BLaER1 (cell line): ENCODE measurements at regions not wholly inside any gene's neighbourhood (a gene's known extent, or its start where the extent isn't known, plus 50 kb on each side); places are given as distances from the start of the nearest gene placed in this dataset.

Source experiments
- H3K27ac ChIP-seq: shearing (Covaris generic); formaldehyde crosslinking; 2 replicates; pipeline ENCODE4 v1.8.1; 2022
- H3K27me3 ChIP-seq: shearing (Covaris generic); formaldehyde crosslinking; 2 replicates; pipeline ENCODE4 v1.8.1; 2022
- H3K36me3 ChIP-seq: shearing (Covaris generic); formaldehyde crosslinking; 2 replicates; pipeline ENCODE4 v1.8.1; 2022
- H3K4me1 ChIP-seq: shearing (Covaris generic); formaldehyde crosslinking; 2 replicates; pipeline ENCODE4 v1.8.1; 2022
- H3K4me2 ChIP-seq: shearing (Covaris generic); formaldehyde crosslinking; 2 replicates; pipeline ENCODE4 v1.8.1; 2022
- H3K4me3 ChIP-seq: shearing (Covaris generic); formaldehyde crosslinking; 2 replicates; pipeline ENCODE4 v1.8.1; 2022
- H3K9ac ChIP-seq: shearing (Covaris generic); formaldehyde crosslinking; 2 replicates; pipeline ENCODE4 v1.8.1; 2022
- H3K9me3 ChIP-seq: shearing (Covaris generic); formaldehyde crosslinking; 2 replicates; pipeline ENCODE4 v1.8.1; 2022
- H4K20me1 ChIP-seq: shearing (Covaris generic); formaldehyde crosslinking; 2 replicates; pipeline ENCODE4 v1.8.1; 2022
- Cebpa-rat ChIP-seq: shearing (Covaris generic); IDR thresholded peaks from 2 replicates; pipeline ENCODE4 v1.8.1; 2022

GRCh38 chr6:9875605-9876353 is 539.1 kb downstream of the TFAP2A start:
- Histone ChIP-seq H3K4me1 (no peaks in the 10 kb centered on the region), H3K9ac (no peak overlapping the region), H3K9me3 (no peaks in the 10 kb centered on the region; the same call in 1 of the 2 replicates), H4K20me1 (no peaks in the 10 kb centered on the region), H3K36me3 (no peaks in the 10 kb centered on the region), H3K4me3 (no peak overlapping the region), H3K4me2 (no peak overlapping the region), H3K27me3 (no peaks in the 10 kb centered on the region), H3K27ac (no peak overlapping the region)
- no peak for TF ChIP-seq Cebpa-rat

- Histone ChIP-seq H3K9ac (no peak overlapping the region), H3K4me2 (no peak overlapping the region), H4K20me1 (no peaks in the 10 kb centered on the region), H3K4me1 (no peaks in the 10 kb centered on the region), H3K27ac (no peak overlapping the region), H3K27me3 (no peaks in the 10 kb centered on the region), H3K9me3 (peaks cover 28% of the 10 kb centered on the region), H3K4me3 (no peak overlapping the region; the same call in 1 of the 2 replicates), H3K36me3 (no peaks in the 10 kb centered on the region)
- TF ChIP-seq Cebpa-rat: no peak
Observed at GRCh38 chr6:9862603-9863167, 552.2 kb downstream of the TFAP2A start.

GRCh38 chr6:9851541-9852380 is 563.1 kb downstream of the TFAP2A start:
- H3K36me3 ChIP-seq: no peaks in the 10 kb centered on the region
- no peaks in the 10 kb centered on the region for H4K20me1 ChIP-seq
- H3K9ac ChIP-seq: no peak overlapping the region
- H3K4me1 ChIP-seq: no peaks in the 10 kb centered on the region
- H3K9me3 ChIP-seq: peaks cover 35% of the 10 kb centered on the region
- no peak overlapping the region for H3K27ac ChIP-seq
- H3K27me3 ChIP-seq: no peaks in the 10 kb centered on the region
- no peak overlapping the region for H3K4me2 ChIP-seq
- TF ChIP-seq Cebpa-rat: no peak
- H3K4me3 ChIP-seq: no peak overlapping the region

- Histone ChIP-seq H3K4me2 (no peak overlapping the region), H3K27me3 (no peaks in the 10 kb centered on the region), H3K27ac (no peak overlapping the region), H3K4me1 (no peaks in the 10 kb centered on the region), H3K9me3 (peaks cover 42% of the 10 kb centered on the region), H3K36me3 (no peaks in the 10 kb centered on the region), H4K20me1 (no peaks in the 10 kb centered on the region), H3K4me3 (no peak overlapping the region), H3K9ac (no peak overlapping the region)
- TF ChIP-seq Cebpa-rat: no peak
Observed at GRCh38 chr6:9851006-9851405, 563.9 kb downstream of the TFAP2A start.

GRCh38 chr6:9848094-9848493 is 566.8 kb downstream of the TFAP2A start:
- no peak for TF ChIP-seq Cebpa-rat
- H3K4me2 ChIP-seq: no peak overlapping the region
- H3K9ac ChIP-seq: no peak overlapping the region
- no peaks in the 10 kb centered on the region for H3K36me3 ChIP-seq
- no peak overlapping the region for H3K27ac ChIP-seq
- no peak overlapping the region for H3K4me3 ChIP-seq
- H3K27me3 ChIP-seq: no peaks in the 10 kb centered on the region
- H3K9me3 ChIP-seq: peaks cover 37% of the 10 kb centered on the region
- H3K4me1 ChIP-seq: no peaks in the 10 kb centered on the region
- H4K20me1 ChIP-seq: no peaks in the 10 kb centered on the region

GRCh38 chr6:9841886-9842725 is 572.8 kb downstream of the TFAP2A start:
- H3K36me3 ChIP-seq: no peaks in the 10 kb centered on the region
- H3K4me2 ChIP-seq: no peak overlapping the region
- no peaks in the 10 kb centered on the region for H4K20me1 ChIP-seq
- no peak overlapping the region for H3K4me3 ChIP-seq
- no peak overlapping the region for H3K9ac ChIP-seq
- no peak for TF ChIP-seq Cebpa-rat
- peaks cover 5% of the 10 kb centered on the region; the same call in 1 of the 2 replicates for H3K4me1 ChIP-seq
- H3K9me3 ChIP-seq: peaks cover 12% of the 10 kb centered on the region
- no peak overlapping the region for H3K27ac ChIP-seq
- no peaks in the 10 kb centered on the region for H3K27me3 ChIP-seq

- Histone ChIP-seq H4K20me1 (no peaks in the 10 kb centered on the region), H3K27me3 (no peaks in the 10 kb centered on the region), H3K4me1 (no peaks in the 10 kb centered on the region), H3K9ac (no peak overlapping the region), H3K27ac (no peak overlapping the region), H3K4me2 (no peak overlapping the region), H3K4me3 (no peak overlapping the region), H3K9me3 (no peaks in the 10 kb centered on the region), H3K36me3 (no peaks in the 10 kb centered on the region)
- no peak for TF ChIP-seq Cebpa-rat
Observed at GRCh38 chr6:9834233-9834632, 580.6 kb downstream of the TFAP2A start.

- TF ChIP-seq Cebpa-rat: no peak
- H3K36me3 ChIP-seq: no peaks in the 10 kb centered on the region
- H3K27me3 ChIP-seq: no peaks in the 10 kb centered on the region
- H4K20me1 ChIP-seq: no peaks in the 10 kb centered on the region
- H3K4me2 ChIP-seq: no peak overlapping the region
- no peaks in the 10 kb centered on the region for H3K4me1 ChIP-seq
- no peaks in the 10 kb centered on the region for H3K9me3 ChIP-seq
- H3K27ac ChIP-seq: no peak overlapping the region
- H3K4me3 ChIP-seq: no peak overlapping the region
- no peak overlapping the region for H3K9ac ChIP-seq
Observed at GRCh38 chr6:9831783-9832182, 583.1 kb downstream of the TFAP2A start.

- no peak overlapping the region for H3K9ac ChIP-seq
- no peaks in the 10 kb centered on the region for H3K9me3 ChIP-seq
- H3K36me3 ChIP-seq: no peaks in the 10 kb centered on the region
- H4K20me1 ChIP-seq: no peaks in the 10 kb centered on the region
- H3K4me3 ChIP-seq: no peak overlapping the region
- H3K4me2 ChIP-seq: no peak overlapping the region
- no peaks in the 10 kb centered on the region for H3K4me1 ChIP-seq
- no peak for TF ChIP-seq Cebpa-rat
- H3K27ac ChIP-seq: no peak overlapping the region
- H3K27me3 ChIP-seq: no peaks in the 10 kb centered on the region
Observed at GRCh38 chr6:9830808-9831207, 584.1 kb downstream of the TFAP2A start.
